Transverse colon (tissue), 4 donors: ENCODE measurements at regions not wholly inside any gene's neighbourhood (a gene's known extent, or its start where the extent isn't known, plus 50 kb on each side); places are given as distances from the start of the nearest gene placed in this dataset.
"Not testable (repeated sequence)": the region's sequence is repeated elsewhere in the genome, so short reads cannot be mapped to it uniquely, and the experiment has no call there.

Source experiments
- DNase-seq: peaks from one replicate; pipeline ENCODE4 v3.0.0-alpha.2; 2019
- H3K27ac ChIP-seq, 4 donors: fragments of 200-600 bp; sonication (generic); 2 replicates each; pipeline ENCODE4 v1.5.1; 2016 to 2018; ENCODE audit warnings: inconsistent platforms in 4 of 4
- H3K27me3 ChIP-seq: fragments of 200-600 bp; sonication (generic); 2 replicates; pipeline ENCODE4 v1.5.1; 2017; ENCODE audit warnings: inconsistent platforms
- H3K36me3 ChIP-seq, 4 donors: fragments of 200-600 bp; sonication (generic); 2 replicates each; pipeline ENCODE4 v1.5.1; 2017 to 2019; ENCODE audit warnings: inconsistent platforms in 4 of 4
- H3K4me1 ChIP-seq, 4 donors: fragments of 200-600 bp; sonication (generic); 2 replicates each; pipeline ENCODE4 v1.5.1; 2017 to 2020; ENCODE audit warnings: inconsistent platforms in 4 of 4
- H3K4me3 ChIP-seq, 4 donors: fragments of 200-600 bp; sonication (generic); 1 replicate in 1 of 4; 2 replicates in 3 of 4; pipeline versions ENCODE4 v1.5.1 to v1.6.1; 2017 to 2019; ENCODE audit warnings: inconsistent platforms in 4 of 4
- H3K9me3 ChIP-seq, 2 donors: fragments of 200-600 bp; sonication (generic); 2 replicates each; pipeline ENCODE4 v1.5.1; 2017 to 2019; ENCODE audit warnings: inconsistent platforms in 2 of 2
- CTCF ChIP-seq, 5 experiments: fragments of 200-600 bp in 3 of 5; fragments of 450-650 bp in 2 of 5; sonication (generic) in 3 of 5; IDR thresholded peaks; 1 replicate in 2 of 5; 2 replicates in 3 of 5; pipeline ENCODE4 v1.5.1; 2016 to 2017; ENCODE audit warnings: antibody characterized with exemption in 5 of 5, inconsistent platforms in 3 of 5, mild to moderate bottlenecking in 2 of 5, moderate library complexity in 1 of 5
- WGBS, 2 donors: methylation state at CpG; one replicate each; pipeline ENCODE4 v1.1.5; 2018; ENCODE audit warnings: low coverage in 1 of 2; 5-methylcytosine and 5-hydroxymethylcytosine counted together
- in situ Hi-C, 4 donors: fragments of 200-750 bp; cut with MboI; loops; one replicate each; pipeline versions ENCODE4 v1.15.0 to v1.15.1; 2017; ENCODE audit warnings: low sequenced_read_pairs in 3 of 4, low pct_ligation_motif_present in 1 of 4, low pct_unique_long_range_greater_than_20kb in 1 of 4
- intact Hi-C: fragments of 100-400 bp; cut with DNase I; formaldehyde crosslinking; loops from one replicate; pipeline ENCODE4 v1.15.1; 2023; ENCODE audit warnings: low total_unique reads

- H3K36me3 ChIP-seq, H3K9me3 ChIP-seq, H3K27me3 ChIP-seq, H3K4me1 ChIP-seq, intact Hi-C loops, in situ Hi-C loops, DNase-seq, H3K27ac ChIP-seq, H3K4me3 ChIP-seq: not testable (repeated sequence)
- 45 to 46% methylated on average over 3 to 4 of the region's 4 CpGs for WGBS, 2 donors
Measured at GRCh38 chr11:3499198-3499597, 120.3 kb upstream of the ZNF195 start.

GRCh38 chr11:3498356-3498755 lies 119.4 kb upstream of the ZNF195 start:
- DNase-seq: peak; percentile 21
- H3K27me3 ChIP-seq, in situ Hi-C loops, H3K36me3 ChIP-seq, H3K4me3 ChIP-seq, H3K4me1 ChIP-seq, H3K9me3 ChIP-seq, H3K27ac ChIP-seq, intact Hi-C loops: not testable (repeated sequence)
- WGBS, 2 donors: 53% methylated on average over 4 of the region's 4 CpGs; no CpG with 5 or more reads in 1 of the 2 donors

GRCh38 chr11:3493152-3493551 lies 114.2 kb upstream of the ZNF195 start:
- H3K36me3 ChIP-seq, intact Hi-C loops, H3K27ac ChIP-seq, H3K4me1 ChIP-seq, H3K27me3 ChIP-seq, H3K9me3 ChIP-seq, DNase-seq, in situ Hi-C loops, H3K4me3 ChIP-seq: not testable (repeated sequence)
- WGBS, 2 donors: 64% methylated on average over 3 of the region's 4 CpGs; no CpG with 5 or more reads in 1 of the 2 donors

GRCh38 chr11:3488003-3488402 lies 109.1 kb upstream of the ZNF195 start:
- DNase-seq, H3K27me3 ChIP-seq, H3K36me3 ChIP-seq, in situ Hi-C loops, intact Hi-C loops, H3K4me1 ChIP-seq, H3K9me3 ChIP-seq, H3K4me3 ChIP-seq, H3K27ac ChIP-seq: not testable (repeated sequence)
- WGBS, 2 donors: 0 to 10% methylated on average over 2 of the region's 2 CpGs
- peak in 3 of 5 experiments; percentile 22 to 45 (median 28) for TF ChIP-seq CTCF (IDR thresholded peaks at IDR 0.05)

- peak; percentile 46 for DNase-seq
- in situ Hi-C loops, intact Hi-C loops, H3K27me3 ChIP-seq, H3K27ac ChIP-seq, H3K9me3 ChIP-seq, H3K4me1 ChIP-seq, H3K36me3 ChIP-seq, H3K4me3 ChIP-seq: not testable (repeated sequence)
- 30 to 51% methylated on average over 3 to 10 of the region's 10 CpGs for WGBS, 2 donors
Measured at GRCh38 chr11:3485737-3486136, 106.8 kb upstream of the ZNF195 start.

GRCh38 chr11:3476937-3477885 lies 98.3 kb upstream of the ZNF195 start:
- H3K27ac ChIP-seq: peak overlapping the region in 3 of 4 donors; percentile 64 to 81 (median 80)
- intact Hi-C loops: not testable (repeated sequence)
- H3K4me3 ChIP-seq: peak overlapping the region in 2 of 4 donors; percentile 4 to 46

More at GRCh38 chr11:3476937-3477885, 98.3 kb upstream of the ZNF195 start:
- H3K4me1 ChIP-seq, H3K27me3 ChIP-seq, H3K9me3 ChIP-seq, H3K36me3 ChIP-seq, in situ Hi-C loops: not testable (repeated sequence)
- WGBS, 2 donors: 23 to 57% methylated on average over 3 to 16 of the region's 20 CpGs
- peak; percentile 72 for DNase-seq
